ENCODE measurements at regions not wholly inside any gene's neighbourhood (a gene's known extent, or its start where the extent isn't known, plus 50 kb on each side); places are given as distances from the start of the nearest gene placed in this dataset.

DNA sequence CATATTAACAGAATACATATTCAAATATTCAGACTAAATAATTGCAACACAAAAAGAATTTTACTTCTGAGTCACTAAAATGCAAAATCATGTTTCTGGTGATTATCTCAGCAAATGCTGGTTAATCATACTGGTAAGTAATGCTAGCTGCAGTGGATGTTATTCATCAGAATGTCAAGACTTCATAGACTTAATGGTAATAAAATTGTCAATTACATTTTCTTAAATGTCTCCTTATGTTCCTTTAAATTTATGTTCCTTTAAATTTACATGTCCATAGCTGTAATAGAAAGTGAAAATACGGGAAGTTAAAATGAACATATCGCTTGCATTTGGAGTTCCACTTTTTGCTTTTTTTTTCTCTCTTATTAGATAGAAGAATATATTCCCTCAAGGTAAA is 853.0 kb downstream of the SLITRK6 start:
- DNase-seq = peak; percentile 2

- no peak for DNase-seq
These were observed 858.4 kb downstream of the SLITRK6 start for GRCh38 chr13:84940798-84941197.

DNA sequence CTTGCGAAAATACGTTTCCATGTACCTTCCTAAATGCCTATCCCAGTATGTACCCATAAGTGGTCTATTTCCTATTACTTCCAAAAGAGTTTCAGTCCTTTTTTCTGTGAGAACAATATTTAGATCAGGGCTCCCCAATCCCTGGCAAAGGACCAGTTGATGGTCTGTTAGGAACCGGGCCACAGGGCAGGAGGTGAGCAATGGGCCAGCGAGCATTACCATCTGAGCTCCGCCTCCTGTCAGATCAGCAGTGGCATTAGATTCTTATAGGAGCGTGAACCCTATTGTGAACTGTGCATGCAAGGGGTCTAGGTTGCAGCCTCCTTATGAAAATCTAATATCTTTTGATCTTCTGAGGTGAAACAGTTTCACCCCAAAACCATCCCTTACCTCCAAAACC is 859.1 kb downstream of the SLITRK6 start:
- DNase-seq = no peak

- no peak for DNase-seq
These were observed 864.3 kb downstream of the SLITRK6 start for GRCh38 chr13:84934911-84935310.

GRCh38 chr13:84933797-84934196 is 865.4 kb downstream of the SLITRK6 start:
- no peak for DNase-seq

GRCh38 chr13:84931264-84931663 is 868.0 kb downstream of the SLITRK6 start:
- no peak for DNase-seq

- DNase-seq = no peak
These were observed 871.6 kb downstream of the SLITRK6 start for GRCh38 chr13:84927442-84928169.

GRCh38 chr13:84925443-84925842 is 873.8 kb downstream of the SLITRK6 start:
- DNase-seq = peak; percentile 55

DNA sequence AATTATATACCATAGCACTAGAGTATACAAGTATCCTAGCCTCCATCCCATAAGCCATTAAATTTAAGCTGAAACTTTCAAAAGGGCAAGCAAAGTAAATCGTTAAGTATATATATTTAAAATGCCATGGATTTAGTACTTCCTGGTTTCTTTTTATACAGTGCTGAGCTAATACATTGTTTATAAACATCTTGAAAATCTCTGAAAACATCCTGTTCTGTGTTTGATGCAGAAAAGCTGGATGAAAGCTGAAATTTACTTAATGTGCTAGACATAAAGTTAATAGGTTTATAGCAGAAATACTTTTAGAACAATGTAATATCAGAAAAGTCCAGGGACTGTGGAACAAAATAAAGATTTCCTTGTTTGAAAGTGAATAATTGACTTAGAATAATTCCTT is 875.4 kb downstream of the SLITRK6 start:
- no peak for DNase-seq

- peak; percentile 32 for DNase-seq
These were observed 881.9 kb downstream of the SLITRK6 start for GRCh38 chr13:84917252-84917878.

DNA sequence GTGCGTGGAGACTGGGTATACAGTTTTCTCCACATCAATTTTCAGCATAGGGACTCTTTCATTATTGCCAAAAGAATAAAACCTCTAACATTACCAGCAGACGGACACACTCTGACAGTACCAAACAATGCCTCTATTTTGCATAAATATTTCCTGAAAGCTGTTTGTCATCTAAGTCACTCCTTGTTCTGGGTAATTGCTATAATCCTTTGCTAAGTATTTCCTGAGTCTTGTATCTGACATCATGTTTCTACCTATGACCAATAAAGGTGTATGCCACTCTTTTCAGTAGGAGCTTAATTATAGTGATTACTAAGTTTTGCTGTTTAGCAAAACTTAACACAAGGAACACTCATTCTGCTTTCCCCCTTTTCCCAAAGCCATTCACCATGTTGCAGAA is 886.5 kb downstream of the SLITRK6 start:
- no peak for DNase-seq

- no peak for DNase-seq
These were observed 888.8 kb downstream of the SLITRK6 start for GRCh38 chr13:84910423-84910822.

- DNase-seq = no peak
These were observed 895.8 kb downstream of the SLITRK6 start for GRCh38 chr13:84903391-84903790.

GRCh38 chr13:84902243-84902642 is 897.0 kb downstream of the SLITRK6 start:
- no peak for DNase-seq

DNA sequence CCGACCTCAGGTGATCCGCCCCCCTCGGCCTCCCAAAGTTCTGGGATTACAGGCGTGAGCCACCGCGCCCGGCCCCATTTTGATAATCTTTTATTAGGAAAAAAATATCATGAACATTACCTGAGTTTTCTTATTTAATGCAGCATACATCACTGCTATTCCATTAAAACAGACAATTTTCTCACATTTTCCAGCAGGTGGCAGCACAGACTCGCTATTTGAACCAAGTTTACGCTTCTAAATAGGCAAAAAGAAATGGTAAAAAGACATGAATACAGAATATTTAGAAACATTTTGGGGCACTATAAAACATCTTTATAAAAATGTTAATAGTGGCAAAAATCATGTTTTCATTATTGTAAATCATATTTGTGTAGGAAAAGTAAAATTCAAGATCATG is 903.1 kb downstream of the SLITRK6 start:
- peak; percentile 60 for DNase-seq

DNA sequence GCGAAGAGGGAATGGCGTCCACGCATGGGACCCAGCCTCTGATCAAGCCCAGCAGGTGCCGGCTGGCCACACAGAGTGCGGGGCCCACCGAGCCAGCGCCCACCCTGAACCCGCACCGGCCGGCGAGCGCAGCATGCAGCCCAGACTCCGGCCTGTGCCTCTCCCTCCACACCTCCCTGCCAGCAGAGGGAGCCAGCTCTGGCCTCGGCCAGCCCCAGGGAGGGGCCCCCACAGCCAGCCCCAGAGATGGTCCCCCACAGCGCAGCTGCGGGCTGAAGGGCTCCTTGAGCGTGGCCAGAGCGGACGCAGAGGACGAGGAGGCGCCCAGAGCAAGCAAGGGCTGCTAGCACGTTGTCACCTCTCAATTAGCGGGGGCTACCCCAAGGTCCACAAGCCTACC is 904.5 kb downstream of the SLITRK6 start:
- DNase-seq = no peak

- no peak for DNase-seq
These were observed 913.4 kb downstream of the SLITRK6 start for GRCh38 chr13:84885868-84886267.

- DNase-seq = no peak
These were observed 925.3 kb downstream of the SLITRK6 start for GRCh38 chr13:84873951-84874350.

DNA sequence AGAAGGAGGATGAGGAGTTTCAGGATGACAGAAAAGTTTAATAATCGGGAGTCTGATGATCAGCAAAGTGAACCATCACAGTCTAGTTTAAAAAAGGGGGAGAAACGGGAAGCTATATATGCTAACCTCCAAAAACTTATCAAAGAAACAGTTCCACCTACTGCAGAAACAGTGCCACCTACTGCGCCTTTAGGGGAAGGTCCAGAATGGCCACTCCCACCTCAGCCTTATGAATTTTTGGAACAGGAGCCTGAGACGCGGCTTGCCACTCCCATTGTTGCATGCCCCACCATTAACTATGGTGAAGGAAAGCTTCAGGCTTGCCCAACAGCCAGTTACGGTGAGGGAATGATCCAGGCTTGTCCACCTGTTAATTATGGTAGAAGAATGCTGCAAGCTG is 929.0 kb downstream of the SLITRK6 start:
- DNase-seq = no peak

- no peak for DNase-seq
These were observed 932.0 kb downstream of the SLITRK6 start for GRCh38 chr13:84867246-84867645.

GRCh38 chr13:84865783-84866221 is 933.4 kb downstream of the SLITRK6 start:
- DNase-seq = peak; percentile 5

GRCh38 chr13:84864341-84864740 is 934.9 kb downstream of the SLITRK6 start:
- DNase-seq = no peak

GRCh38 chr13:84847107-84847506 is 952.1 kb downstream of the SLITRK6 start:
- no peak for DNase-seq

DNA sequence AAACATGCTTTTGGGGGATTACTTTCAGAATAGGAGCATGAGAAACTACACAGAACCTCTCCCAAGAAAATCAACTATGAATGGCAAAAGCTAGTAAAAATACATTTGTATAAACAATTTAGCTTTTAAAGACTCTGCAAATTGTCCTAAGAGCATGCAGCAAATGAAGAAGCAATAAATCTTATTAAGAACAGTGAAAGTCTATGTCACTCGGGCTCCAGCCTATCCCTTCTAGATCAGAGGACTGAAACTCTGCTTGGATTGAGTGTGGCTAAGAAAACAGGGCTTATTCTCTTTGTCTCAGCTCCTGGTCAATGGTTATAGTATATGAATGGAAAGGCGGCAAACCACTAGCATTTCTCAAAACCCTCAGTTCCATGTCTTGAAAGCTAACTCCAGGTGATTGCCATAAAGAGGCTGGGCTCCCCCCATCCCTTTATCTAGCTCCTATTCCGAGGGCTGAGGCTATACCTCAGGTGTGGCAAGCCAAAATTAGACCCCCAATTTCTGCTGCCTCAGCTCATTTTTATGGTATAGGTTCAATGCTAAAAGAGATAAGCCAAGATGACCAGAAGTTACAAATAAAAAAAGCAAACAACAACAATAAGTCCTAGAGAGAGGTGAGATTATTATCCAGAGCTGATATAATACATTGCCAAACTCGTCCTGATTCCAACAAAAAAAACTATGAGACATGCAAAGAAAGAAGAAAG is 953.2 kb downstream of the SLITRK6 start:
- no peak for DNase-seq

All from fibroblast of skin of back (primary cell).